NCI-H2196 treated with DMSO at 0.1 percent for 48 hours (cell line): ENCODE measurements at regions not wholly inside any gene's neighbourhood (a gene's known extent, or its start where the extent isn't known, plus 50 kb on each side); places are given as distances from the start of the nearest gene placed in this dataset.
A peak's percentile ranks its signal among the peaks of the same experiment; 100 is the strongest.

Experiments used
- DNase-seq: peaks from one replicate; lab custom pipeline; 2025; ENCODE audit not compliant: unreplicated experiment; lab: John Stamatoyannopoulos, UW

DNA sequence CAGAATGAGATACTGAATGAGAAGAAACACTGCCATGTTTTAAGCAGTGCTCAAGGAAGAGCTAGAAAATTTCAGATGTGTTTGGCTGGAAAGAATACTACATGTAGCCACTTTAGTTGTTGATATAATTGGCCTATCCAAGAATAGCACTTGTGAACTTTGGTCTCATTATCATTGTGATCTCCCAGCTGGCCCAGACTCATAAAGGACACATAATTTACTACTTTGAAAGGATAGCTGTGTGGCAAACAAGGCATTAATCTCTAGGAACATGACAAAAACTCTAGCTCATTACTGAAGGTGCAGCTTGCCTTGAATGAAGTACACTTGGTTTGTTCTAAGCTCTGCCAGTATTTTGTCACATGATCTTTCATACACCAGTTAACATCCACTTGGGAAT lies 356.3 kb downstream of the CSNK1G3 start:
- DNase-seq = no peak

DNA sequence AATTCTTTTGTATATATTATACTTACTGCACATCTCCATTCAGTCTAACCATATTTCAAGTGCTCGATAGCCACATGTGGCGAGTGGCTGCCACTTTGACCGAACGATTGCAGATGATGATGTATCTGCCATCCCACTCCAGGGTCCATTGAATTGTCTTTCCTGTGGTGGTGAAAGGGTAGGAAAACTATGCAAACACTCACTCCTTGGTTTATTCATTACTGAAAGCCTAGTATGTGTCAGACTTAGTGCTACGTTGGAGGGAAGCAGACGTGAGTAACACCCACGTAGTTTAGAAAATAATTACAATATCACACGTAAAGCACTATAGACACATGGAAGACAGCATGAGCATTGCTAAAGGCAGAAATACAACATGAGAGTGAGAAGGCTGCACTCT lies 353.7 kb downstream of the CSNK1G3 start:
- DNase-seq = no peak

DNA sequence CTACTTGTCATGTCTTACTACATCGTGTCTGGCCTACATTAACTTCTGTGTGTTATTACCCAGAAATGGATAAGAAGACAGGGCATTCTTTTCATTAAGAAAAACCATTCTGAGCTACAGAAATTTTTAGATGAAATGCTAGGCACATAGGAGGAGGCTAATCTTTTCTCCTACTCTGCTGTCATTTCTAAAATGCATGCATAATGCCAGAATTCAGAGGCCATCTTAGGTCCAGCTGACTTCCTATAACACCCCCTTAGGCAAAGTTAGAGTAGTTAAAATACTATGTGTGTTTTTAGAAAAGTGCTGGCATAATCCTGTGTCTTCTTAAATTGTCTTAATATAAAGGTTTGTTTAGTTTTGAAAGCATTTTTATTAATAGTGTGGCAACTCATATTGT lies 352.6 kb downstream of the CSNK1G3 start:
- DNase-seq = no peak

DNA sequence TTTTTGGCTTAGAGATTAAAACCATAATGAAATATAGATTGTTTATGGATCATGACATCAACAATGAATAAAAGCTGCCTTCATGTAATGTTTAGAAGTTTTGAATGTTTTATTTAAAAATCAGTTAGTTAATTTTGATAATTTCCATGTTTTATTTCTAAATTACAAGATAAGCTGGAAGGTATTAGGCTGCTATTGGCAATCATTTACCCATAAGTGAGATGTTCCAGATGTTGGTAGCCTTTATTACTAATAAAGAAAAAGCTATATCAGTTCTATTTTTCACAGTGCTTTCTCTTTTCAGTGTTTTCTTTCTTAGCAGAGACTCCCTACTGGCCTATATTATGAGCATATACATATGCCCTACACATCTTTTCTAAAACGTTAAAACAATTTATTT lies 347.0 kb downstream of the CSNK1G3 start:
- DNase-seq = no peak

DNA sequence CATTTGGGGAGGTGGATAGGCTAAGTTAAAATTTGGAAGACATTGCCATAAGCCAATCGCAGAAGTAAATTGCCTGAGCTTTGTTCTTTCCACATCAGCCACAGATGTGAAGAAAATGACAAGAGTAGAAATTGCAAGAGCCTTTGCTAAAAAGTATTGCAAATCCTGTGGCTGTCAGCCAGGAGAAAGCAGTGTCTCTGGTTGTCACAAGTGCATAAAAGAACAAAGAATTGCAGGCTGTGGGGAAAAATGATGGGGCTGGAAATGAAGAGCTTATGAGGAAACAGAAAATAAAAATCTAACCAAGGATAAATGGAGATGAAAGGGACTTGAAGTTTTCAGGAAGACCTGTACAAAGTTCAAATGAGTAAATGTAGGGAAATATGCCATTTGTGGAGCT lies 344.8 kb downstream of the CSNK1G3 start:
- no peak for DNase-seq

DNA sequence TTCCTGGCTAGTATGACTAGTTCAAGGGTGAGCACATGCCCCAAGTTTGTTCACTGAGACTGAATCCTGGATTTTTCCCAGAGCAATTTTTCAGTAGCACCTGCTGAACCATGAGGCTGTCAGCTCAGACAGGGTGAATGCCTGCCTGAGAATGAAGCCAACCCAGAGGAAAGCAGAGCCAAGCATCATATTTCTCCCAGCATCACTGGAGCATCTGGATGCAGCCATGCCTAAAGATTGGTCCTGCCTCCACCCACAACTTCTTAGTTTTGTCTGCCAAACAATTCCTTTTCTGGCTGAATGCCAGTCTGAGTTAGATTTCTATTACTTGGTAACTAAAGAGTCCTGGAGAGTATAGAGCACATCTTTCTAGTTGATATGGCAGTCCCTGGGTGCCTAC lies 343.6 kb downstream of the CSNK1G3 start:
- DNase-seq = peak; percentile 28

DNA sequence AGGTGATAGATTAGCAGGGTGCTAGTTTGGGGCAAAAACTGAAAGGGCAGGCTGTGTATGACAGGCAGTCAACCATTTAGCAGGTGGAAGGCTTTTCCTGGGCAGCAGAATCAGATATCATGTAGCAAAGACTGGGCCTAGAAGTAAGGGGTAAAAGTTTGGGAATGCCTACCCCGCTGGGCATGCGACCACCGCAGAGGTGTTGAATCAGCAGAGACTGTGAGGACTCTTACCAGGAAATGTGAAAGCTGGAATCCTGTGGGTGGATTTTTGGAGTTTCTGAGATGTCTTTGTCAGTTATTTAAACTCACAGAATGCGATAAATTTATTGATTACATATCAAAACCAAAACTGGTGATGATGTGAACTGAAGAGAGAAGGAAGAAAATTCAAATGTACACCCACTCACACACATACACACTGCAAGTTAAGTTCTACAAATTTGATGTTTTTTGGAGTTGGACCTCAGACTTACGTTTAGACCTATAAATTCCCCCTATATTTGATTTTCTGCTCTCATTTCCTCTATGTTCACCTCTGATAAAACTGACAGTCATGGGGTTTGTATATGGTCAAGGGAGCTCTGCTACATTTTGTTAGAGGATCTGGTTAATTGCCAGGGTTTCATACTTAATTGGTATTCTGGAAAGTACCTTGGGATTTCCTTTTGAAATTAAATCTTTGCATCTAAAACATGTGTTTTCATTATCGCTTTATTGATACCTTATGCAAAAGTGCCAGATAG lies 333.6 kb downstream of the CSNK1G3 start:
- no peak for DNase-seq

DNA sequence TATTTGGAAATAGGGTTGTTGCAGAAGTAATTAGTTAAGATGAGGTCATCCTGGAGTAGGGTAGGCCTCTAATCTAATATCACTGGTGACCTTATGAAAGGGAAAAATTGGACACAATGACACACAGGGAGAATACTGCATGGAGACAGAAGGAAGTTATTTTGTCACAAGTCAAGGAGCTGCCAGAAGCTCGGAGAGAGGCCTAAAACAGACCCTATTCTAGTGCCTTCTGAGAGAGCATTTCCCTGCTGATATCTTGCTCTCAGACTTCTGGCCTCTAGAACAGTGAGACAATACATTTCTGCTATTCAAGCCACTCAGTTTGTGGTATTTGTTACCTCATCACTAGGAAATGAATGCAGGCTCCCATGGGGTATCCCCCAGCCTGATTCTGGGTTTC lies 332.9 kb downstream of the CSNK1G3 start:
- no peak for DNase-seq

DNA sequence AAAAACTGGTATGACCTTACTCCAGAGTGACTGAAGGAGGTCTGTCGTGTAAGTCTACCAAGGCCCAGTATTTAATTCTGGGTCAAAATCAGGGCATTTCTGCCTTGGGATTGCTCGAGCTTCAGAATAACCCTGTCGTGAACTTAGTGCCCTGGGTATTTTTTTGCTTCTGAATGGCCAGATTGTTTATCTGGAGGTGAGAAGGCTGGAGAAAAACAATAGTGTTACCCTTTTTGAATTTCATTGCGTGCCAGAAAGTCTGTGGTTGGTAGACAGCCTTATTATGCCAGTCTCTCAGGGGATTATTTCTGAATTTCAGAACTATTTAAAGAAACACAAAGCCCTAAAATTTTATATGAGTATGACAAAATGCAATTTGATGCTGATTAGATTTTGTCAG lies 323.4 kb downstream of the CSNK1G3 start:
- DNase-seq = no peak

DNA sequence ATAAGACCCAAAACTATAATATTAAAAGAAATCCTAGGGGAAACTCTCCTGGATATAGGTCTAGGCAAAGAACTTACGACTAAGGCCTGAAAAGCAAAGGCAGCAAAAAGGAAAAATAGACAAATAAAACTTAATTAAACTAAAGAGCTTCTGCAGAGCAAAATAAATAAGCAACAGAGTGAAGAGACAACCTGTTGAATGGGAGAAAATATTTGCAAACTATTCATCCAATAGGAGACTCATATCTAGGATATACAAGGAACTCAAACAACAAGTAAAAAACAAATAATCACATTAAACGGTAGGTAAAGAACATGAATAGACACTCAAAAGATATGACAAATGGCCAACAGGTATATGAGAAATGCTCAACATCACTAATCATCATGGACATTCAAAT lies 318.6 kb downstream of the CSNK1G3 start:
- DNase-seq = no peak

DNA sequence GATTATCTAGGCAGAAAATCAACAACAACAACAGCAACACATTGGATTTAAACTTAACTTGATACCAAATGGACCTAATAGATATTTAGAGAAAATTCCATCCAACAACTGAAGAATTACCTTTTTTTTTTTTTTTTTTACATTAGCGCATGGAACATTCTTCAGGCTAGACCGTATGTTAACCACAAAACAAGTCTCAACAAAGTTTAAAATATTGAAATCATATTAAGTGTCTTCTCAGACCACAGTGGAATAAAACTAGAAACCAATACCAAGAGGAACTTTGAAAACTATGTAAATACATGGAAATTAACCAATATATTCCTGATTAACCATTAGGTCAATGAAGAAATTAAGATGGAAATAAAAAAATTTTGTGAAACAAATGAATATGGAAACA lies 315.8 kb downstream of the CSNK1G3 start:
- DNase-seq = no peak

DNA sequence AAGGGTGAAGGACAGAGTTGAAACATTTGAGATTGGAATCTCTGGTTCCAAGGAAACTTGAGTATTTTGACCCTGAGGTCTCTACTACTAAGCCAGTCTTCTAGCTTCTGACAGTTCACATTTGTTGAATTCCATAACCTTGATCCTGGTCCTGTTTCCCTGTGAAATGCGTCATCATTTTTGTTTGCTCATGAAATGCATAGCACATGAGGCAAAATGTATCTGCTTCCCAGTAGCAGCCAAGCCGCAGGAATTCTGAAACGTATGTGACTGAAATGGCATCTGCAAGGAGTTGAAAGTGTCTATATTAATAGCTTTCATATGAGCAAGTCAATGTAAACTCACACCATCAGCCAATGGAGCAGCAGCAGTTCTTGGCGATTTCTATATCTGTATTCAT lies 307.9 kb downstream of the CSNK1G3 start:
- DNase-seq = no peak

DNA sequence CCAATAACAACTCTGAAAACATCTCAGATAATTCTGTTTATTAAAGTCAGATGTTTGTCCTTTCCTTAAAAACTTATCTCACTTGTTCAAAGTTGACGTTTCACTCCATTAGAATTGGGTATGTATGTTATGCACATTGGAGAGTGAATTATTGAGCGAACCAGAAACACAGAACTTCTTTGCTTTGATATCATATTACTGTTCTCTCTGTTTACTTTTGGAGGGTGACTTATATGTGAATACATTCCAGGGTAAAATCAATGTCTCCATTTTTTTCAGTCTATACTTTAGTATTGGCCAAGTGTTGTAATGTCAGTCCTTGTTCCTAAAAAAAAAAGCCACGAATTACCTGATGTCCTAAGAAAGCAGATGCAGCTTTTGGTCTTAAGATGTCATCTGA lies 307.4 kb downstream of the CSNK1G3 start:
- DNase-seq = no peak

DNA sequence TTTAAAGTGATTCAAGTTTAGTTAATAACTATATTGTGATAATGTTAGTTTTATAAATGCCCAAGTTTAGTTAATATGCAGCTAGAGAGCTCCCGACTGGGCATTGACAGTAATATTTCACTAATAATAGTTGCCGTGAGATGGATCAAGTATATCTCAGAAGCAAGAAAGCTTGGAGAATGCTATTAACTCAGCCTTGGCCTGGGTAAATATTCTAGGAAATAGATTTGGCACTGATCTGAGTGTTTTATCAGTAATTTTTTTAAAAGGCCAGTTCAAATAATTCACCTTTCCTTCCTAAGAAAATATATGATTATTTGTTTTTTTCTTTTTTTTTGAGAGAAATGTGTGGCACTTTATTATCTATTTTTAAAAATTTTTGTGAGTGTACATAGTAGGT lies 305.3 kb downstream of the CSNK1G3 start:
- no peak for DNase-seq

DNA sequence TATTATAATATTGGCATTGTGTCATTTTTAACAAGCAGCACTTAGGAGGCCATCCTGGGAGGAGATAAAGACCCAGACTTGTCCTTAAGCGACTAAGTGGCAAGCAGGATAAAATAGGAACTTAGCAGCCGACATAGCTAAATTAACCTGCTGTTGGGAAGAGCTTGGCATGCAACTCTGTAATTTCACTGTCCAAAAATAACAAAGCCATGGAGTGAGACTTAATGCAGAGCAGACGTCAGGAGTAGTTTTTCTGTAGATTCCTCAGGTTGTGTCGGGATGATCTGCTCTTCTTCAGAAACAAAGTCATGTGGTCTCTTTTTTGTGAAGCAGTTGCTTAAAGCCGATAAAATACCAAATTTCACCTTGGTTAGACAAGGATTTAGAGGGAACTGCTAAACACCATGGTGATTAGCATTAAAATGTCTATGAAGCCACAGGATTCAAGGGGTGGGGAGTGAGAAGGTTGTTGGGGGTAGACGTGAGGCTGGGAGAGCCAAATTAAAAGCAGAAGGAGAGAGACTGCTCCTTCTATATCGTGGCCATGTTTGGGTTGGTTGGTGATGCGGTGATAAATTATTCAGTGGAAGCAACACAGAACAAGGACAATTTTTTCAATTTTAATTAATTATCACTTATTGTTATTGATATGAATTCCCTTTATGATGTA lies 303.0 kb downstream of the CSNK1G3 start:
- no peak for DNase-seq

DNA sequence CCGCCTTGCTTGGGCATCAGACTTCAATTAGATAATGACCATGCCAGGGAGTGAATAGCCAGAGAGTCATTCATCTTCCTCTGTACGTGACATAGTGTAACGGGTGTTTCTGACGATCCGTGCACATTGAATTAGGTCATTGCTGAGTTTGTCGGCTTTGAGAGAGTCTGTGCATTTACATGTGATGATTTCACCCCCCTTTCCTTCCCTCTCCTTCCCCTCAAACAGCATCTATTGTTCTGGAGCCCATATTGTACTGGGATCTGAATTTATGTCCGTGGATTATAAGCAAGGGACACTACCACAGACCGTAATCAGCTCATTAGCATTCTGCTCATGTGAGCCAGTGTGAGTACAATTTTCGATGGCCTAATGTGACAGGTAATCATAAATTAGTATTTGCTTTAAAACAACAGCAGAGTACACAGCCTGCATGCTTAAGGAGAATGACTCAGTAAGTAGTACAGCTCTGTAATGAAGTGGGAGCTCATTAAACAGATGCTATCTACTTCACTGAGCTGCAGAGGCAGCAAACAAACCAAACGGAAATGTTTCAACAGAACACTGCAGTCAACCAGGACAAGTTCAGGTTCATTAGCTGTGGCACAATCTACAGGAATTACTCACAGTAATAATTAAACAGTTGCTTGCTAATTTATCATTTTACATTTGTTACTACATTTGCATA lies 302.1 kb downstream of the CSNK1G3 start:
- DNase-seq = peak; percentile 47

DNA sequence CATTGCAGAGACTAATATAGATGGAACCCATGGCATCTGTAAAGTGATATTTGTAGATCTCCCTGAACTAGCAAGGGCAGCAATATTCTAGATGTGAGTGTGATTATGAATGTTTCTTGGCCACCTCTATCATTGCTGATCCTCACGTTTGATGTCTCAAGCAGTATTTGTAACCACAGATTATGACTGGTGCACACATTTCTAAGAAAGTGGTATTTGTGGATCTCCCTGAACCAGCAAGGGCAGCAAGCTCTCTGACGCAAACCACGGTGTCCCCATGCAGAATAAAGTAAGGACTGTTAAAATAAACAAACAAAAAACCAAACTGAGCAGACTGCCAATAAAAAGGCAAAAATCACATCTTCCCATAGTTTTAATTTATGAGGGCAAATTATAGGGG lies 301.3 kb downstream of the CSNK1G3 start:
- no peak for DNase-seq

DNA sequence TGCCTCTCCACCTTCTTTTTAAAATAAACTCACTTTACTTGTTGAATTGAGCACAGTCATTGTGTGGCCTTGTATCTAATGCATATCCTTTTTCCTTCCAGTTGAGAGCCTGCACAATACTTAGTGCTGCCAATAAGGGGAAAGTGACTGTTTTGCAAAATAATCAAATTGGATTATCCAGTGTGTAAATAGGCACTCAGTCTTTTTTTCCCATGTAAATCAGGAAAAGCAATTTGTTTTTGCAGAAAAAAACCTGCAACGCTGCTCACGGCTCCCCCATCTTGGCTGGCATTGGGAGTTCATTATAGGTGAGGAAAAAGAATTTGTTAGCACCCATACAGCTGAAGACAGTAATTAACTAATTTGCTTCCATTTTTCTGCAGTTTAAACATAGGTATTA lies 299.9 kb downstream of the CSNK1G3 start:
- no peak for DNase-seq

DNA sequence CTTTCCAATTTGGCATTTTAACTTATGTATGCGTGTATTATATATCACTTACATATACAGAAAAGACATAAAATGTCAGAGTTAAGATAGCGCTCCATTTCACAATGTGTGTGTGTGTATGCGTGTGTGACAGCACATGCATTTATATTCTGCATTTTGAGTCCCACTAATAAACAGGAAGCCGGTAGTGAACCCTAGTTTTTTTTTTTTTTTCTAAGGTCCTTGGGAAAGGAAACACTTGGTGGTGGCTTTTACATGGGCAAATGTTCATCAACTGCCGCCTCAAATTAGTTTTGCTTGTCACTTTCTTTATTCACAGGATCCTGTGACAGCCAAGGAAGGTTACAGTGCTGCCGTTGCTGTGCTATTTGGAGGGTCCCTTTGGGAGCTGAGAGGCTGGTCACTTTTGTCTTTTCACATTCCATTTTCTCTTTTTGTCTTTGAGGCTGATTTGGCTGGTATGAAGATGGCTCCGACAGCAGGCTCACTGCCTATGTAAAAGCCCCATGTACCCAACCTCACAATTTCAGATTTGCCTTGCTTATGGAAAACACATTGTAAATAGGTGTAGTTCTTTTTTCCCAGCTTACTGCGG lies 298.9 kb downstream of the CSNK1G3 start:
- DNase-seq = no peak

DNA sequence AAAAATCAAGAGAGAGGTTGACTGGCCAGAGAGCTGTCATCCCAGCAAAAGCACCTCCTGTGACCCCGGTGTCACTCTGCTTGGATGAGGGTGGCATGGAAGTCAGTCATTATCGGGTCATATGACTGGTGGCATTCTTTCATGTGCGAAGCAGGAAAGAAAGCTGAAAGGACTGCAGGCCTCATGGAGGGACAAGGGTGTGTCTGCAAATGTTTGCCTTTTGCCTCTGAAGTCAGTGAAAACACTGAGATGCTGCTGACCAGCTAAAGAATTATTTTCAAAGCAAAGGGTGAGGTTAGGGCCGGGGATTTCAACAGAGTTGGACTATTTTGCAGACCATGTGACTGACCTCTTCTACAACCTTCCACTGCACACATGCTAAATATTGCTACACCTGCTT lies 298.3 kb downstream of the CSNK1G3 start:
- DNase-seq = peak; percentile 54

DNA sequence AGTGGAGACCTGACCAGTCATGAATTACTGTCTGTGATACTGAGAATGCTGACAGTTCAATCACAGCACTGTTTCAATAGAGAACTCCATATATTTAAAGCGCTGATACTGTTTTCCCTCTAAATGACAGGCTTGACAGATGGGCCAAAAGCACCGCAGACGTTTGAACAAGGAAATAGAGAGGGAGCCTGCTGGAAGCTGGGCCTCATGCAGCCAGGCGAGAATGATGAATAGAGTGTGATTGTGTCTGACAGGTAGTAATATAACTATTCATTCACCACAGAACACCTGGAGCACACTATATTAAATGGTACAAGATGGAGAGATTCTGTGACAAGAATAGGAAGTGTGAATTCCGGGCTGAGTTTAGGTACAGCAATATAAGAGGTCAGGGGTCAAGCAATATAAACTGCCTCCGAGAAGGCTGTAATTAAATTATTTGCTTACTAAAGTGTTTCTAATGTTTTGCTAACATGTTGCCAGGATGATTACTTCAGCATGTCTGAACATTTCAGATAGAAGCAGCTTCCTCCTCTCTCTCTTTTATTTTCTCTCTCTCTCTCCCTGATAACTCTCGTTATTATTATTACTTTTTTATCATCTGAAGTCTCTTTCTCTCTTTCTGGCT lies 297.7 kb downstream of the CSNK1G3 start:
- peak; percentile 54 for DNase-seq
